Panc1 (cell line): ENCODE measurements at regions not wholly inside any gene's neighbourhood (a gene's known extent, or its start where the extent isn't known, plus 50 kb on each side); places are given as distances from the start of the nearest gene placed in this dataset.

Experiments used
- ATAC-seq: fragments of 200-7000 bp; cut with Tn5 transposase; 2 replicates; pipeline ENCODE4 v1.9.1; 2020; ENCODE audit warnings: mild to moderate bottlenecking, moderate library complexity
- BruUV-seq: library from RNA; stranded (reverse); fragments of 400-500 nt; replicated peaks from 2 replicates; lab custom pipeline; 2021; lab: Mats Ljungman, UMichigan
- CTCF ChIA-PET: fragments of 300-600 bp; sonication (Branson Sonifier 250); formaldehyde crosslinking; loops from one replicate; lab custom pipeline; 2022; ENCODE audit warnings: antibody characterized with exemption; lab: Charles Lee
- POLR2A ChIA-PET: fragments of 300-600 bp; sonication (Branson Sonifier 250); formaldehyde crosslinking; loops from one replicate; lab custom pipeline; 2022; ENCODE audit warnings: antibody characterized with exemption; lab: Charles Lee
- DNase-seq: peaks from one replicate; pipeline ENCODE4 v3.0.0-alpha.2; 2010; ENCODE audit warnings: low read depth, low spot score
- H3K27ac ChIP-seq: 2 replicates; pipeline ENCODE4 v1.5.1; 2011; ENCODE audit warnings: mild to moderate bottlenecking, low read length, inconsistent platforms
- H3K27me3 ChIP-seq: fragments of 200-500 bp; sonication (Bioruptor generic); 2 replicates; pipeline ENCODE4 v1.6.0; 2014; ENCODE audit warnings: low read length, inconsistent platforms; ENCODE audit not compliant: control insufficient read depth, insufficient read depth
- H3K36me3 ChIP-seq: fragments of 200-500 bp; sonication (Bioruptor generic); 2 replicates; pipeline ENCODE4 v1.5.1; 2014; ENCODE audit warnings: inconsistent platforms, mild to moderate bottlenecking, low read length, moderate library complexity; ENCODE audit not compliant: control insufficient read depth, insufficient read depth
- H3K4me1 ChIP-seq: 2 replicates; pipeline ENCODE4 v1.5.1; 2011; ENCODE audit warnings: inconsistent platforms, mild to moderate bottlenecking, low read length, moderate library complexity; ENCODE audit not compliant: control insufficient read depth, insufficient read depth
- H3K4me3 ChIP-seq, 2 experiments: 2 replicates each; pipeline ENCODE4 v1.5.1; 2011 to 2012; ENCODE audit warnings: low read depth in 2 of 2, low read length in 2 of 2, mild to moderate bottlenecking in 2 of 2, inconsistent platforms in 1 of 2, moderate library complexity in 1 of 2
- H3K9me3 ChIP-seq: fragments of 200-500 bp; sonication (Bioruptor generic); 2 replicates; pipeline ENCODE4 v1.5.1; 2014; ENCODE audit warnings: low read depth, mild to moderate bottlenecking, inconsistent platforms, low read length, moderate library complexity; ENCODE audit not compliant: control insufficient read depth, insufficient read depth
- CTCF ChIP-seq: fragments of 450-650 bp; IDR thresholded peaks from 2 replicates; pipeline ENCODE4 v1.5.1; 2017; ENCODE audit warnings: mild to moderate bottlenecking
- POLR2AphosphoS5 ChIP-seq: IDR thresholded peaks from 2 replicates; pipeline ENCODE4 v1.6.1; 2012; ENCODE audit warnings: mild to moderate bottlenecking, low read depth, low read length, moderate library complexity
- REST ChIP-seq, 2 experiments: IDR thresholded peaks; 2 replicates each; pipeline ENCODE4 v1.6.1; 2011 to 2012; ENCODE audit warnings: low read depth in 2 of 2, control low read depth in 1 of 2, low read length in 1 of 2, mild to moderate bottlenecking in 1 of 2, moderate library complexity in 1 of 2; ENCODE audit not compliant: insufficient read depth in 1 of 2
- SIN3A ChIP-seq: IDR thresholded peaks from 2 replicates; pipeline ENCODE4 v1.6.1; 2012; ENCODE audit warnings: low read depth, mild to moderate bottlenecking, low read length, moderate library complexity, borderline replicate concordance; ENCODE audit not compliant: insufficient read depth
- TCF7L2 ChIP-seq: IDR thresholded peaks from 2 replicates; pipeline ENCODE4 v1.6.1; 2011; ENCODE audit warnings: mild to moderate bottlenecking, low read depth, low read length, inconsistent platforms
- in situ Hi-C: cut with HindIII; loops from 2 replicates; pipeline ENCODE4 v1.10.0; 2016; ENCODE audit warnings: low sequenced_read_pairs, low pct_unique_long_range_greater_than_20kb
- intact Hi-C: fragments of 100-400 bp; cut with micrococcal nuclease; formaldehyde crosslinking; loops from one replicate; pipeline ENCODE4 v1.10.0; 2022; ENCODE audit not compliant: unreplicated experiment

GRCh38 chr15:97517737-97518136, 442.8 kb upstream of the ARRDC4 start:
- H3K4me3 ChIP-seq: no peak overlapping the region
- BruUV-seq: no TSS peak
- ChIA-PET POLR2A (no interaction called here), CTCF (no interaction called here)
- no peak overlapping the region for H3K27ac ChIP-seq
- intact Hi-C loops (no loop called here), in situ Hi-C loops (no loop called here)
- ATAC-seq: no peak
- H3K36me3 ChIP-seq: no peaks in the 10 kb centered on the region
- H3K27me3 ChIP-seq: no peaks in the 10 kb centered on the region
- H3K4me1 ChIP-seq: no peaks in the 10 kb centered on the region
- no peaks in the 10 kb centered on the region for H3K9me3 ChIP-seq
- no peak for DNase-seq
- TF ChIP-seq SIN3A (no peak), REST (IDR thresholded peaks at IDR 0.05; ENCODE audit: insufficient read depth in 1 of 2, low read depth in 2 of 2, low read length in 1 of 2) (no peak), TCF7L2 (no peak), CTCF (no peak), POLR2AphosphoS5 (no peak)

- DNase-seq: no peak
- TF ChIP-seq REST (IDR thresholded peaks at IDR 0.05; ENCODE audit: insufficient read depth in 1 of 2, low read depth in 2 of 2, low read length in 1 of 2) (no peak), CTCF (no peak), TCF7L2 (no peak), POLR2AphosphoS5 (no peak), SIN3A (no peak)
- H3K36me3 ChIP-seq: no peaks in the 10 kb centered on the region
- H3K4me1 ChIP-seq: no peaks in the 10 kb centered on the region
- CTCF ChIA-PET: no interaction called here
- H3K27me3 ChIP-seq: no peaks in the 10 kb centered on the region
- in situ Hi-C loops (no loop called here), intact Hi-C loops (no loop called here)
- no peaks in the 10 kb centered on the region for H3K9me3 ChIP-seq
- no peak overlapping the region for H3K27ac ChIP-seq
- POLR2A ChIA-PET: no interaction called here
- no TSS peak for BruUV-seq
- H3K4me3 ChIP-seq: no peak overlapping the region
- ATAC-seq: no peak
Observed at GRCh38 chr15:97520689-97521088, 439.8 kb upstream of the ARRDC4 start.
